K562 (cell line): ENCODE measurements at regions not wholly inside any gene's neighbourhood (a gene's known extent, or its start where the extent isn't known, plus 50 kb on each side); places are given as distances from the start of the nearest gene placed in this dataset.

Experiments
- ATAC-seq: fragments of 200-7000 bp; cut with Tn5 transposase; 3 replicates; pipeline ENCODE4 v1.9.1; 2020; ENCODE audit warnings: moderate library complexity
- BruUV-seq: library from RNA; stranded (reverse); fragments of 400-500 nt; replicated peaks from 2 replicates; lab custom pipeline; 2021; lab: Mats Ljungman, UMichigan
- CTCF ChIA-PET: fragments of 300-600 bp; formaldehyde crosslinking; extraction: SDS; loops from one replicate; lab custom pipeline; 2021; ENCODE audit warnings: low intra/inter-chr PET ratio; lab: Yijun Ruan, JAX
- POLR2A ChIA-PET: fragments of 300-600, 350-650 bp; sonication (Branson Sonifier 250); formaldehyde crosslinking; extraction: SDS; loops from one replicate; lab custom pipeline; 2021; ENCODE audit warnings: antibody characterized with exemption, inconsistent platforms; lab: Yijun Ruan, JAX
- DNase-seq, 4 experiments: peaks; one replicate each; pipeline versions ENCODE4 v3.0.0 to v3.0.0-alpha.2; 2011 to 2018; ENCODE audit warnings: low spot score in 3 of 4, mixed read lengths in 3 of 4; ENCODE audit errors: extremely low read depth in 1 of 4
- FAIRE-seq: peaks from 2 replicates; lab custom pipeline; 2011; peaks lifted over from hg19 to GRCh38; lab: Jason Lieb, UNC
- H2AFZ ChIP-seq: 2 replicates; pipeline ENCODE4 v1.6.0; 2011; ENCODE audit warnings: low read depth, low read length, control low read depth, inconsistent platforms
- H3K27ac ChIP-seq: fragments of 200-600 bp; 3 replicates; pipeline ENCODE4 v1.8.0; 2011; ENCODE audit warnings: low read depth, mild to moderate bottlenecking, control low read depth, inconsistent platforms, low read length, moderate library complexity, mixed read lengths; ENCODE audit errors: extremely low read depth
- H3K27me3 ChIP-seq, 2 experiments: fragments of 300-600 bp in 1 of 2; 2 replicates in 1 of 2; 3 replicates in 1 of 2; pipeline versions ENCODE4 v1.6.0 to v1.8.0; 2011; ENCODE audit warnings: inconsistent platforms in 2 of 2, low read length in 2 of 2, mild to moderate bottlenecking in 1 of 2, mixed read lengths in 1 of 2, moderate library complexity in 1 of 2; ENCODE audit not compliant: control insufficient read depth in 2 of 2, insufficient read depth in 2 of 2
- H3K36me3 ChIP-seq: fragments of 300-600 bp; 3 replicates; pipeline ENCODE4 v1.8.0; 2011; ENCODE audit warnings: mild to moderate bottlenecking, low read length, inconsistent platforms; ENCODE audit not compliant: control insufficient read depth, insufficient read depth
- H3K4me1 ChIP-seq, 2 experiments: fragments of 200-600 bp in 1 of 2; replicated peaks in 1 of 2; 2 replicates in 1 of 2; 3 replicates in 1 of 2; pipeline versions ENCODE4 v1.5.1 to v1.8.0; 2011; ENCODE audit warnings: inconsistent platforms in 2 of 2, low read length in 2 of 2, mild to moderate bottlenecking in 1 of 2, mixed read lengths in 1 of 2, moderate library complexity in 1 of 2; ENCODE audit not compliant: control insufficient read depth in 2 of 2, insufficient read depth in 2 of 2
- H3K4me2 ChIP-seq: 2 replicates; pipeline ENCODE4 v1.6.1; 2011; ENCODE audit warnings: low read length, control low read depth, inconsistent platforms, mixed read lengths; ENCODE audit not compliant: insufficient read depth
- H3K4me3 ChIP-seq: fragments of 200-600 bp; sonication (generic), shearing (Covaris generic); 2 replicates; pipeline ENCODE4 v1.5.1; 2016; ENCODE audit warnings: control low read depth, inconsistent platforms
- H3K79me2 ChIP-seq: fragments of 200-600 bp; 3 replicates; pipeline ENCODE4 v1.8.0; 2011; ENCODE audit warnings: low read length, inconsistent platforms; ENCODE audit not compliant: control insufficient read depth, insufficient read depth
- H3K9ac ChIP-seq, 2 experiments: 2 replicates each; pipeline versions ENCODE4 v1.6.0 to v1.6.1; 2011; ENCODE audit warnings: low read depth in 2 of 2, low read length in 2 of 2, control low read depth in 1 of 2, inconsistent platforms in 1 of 2, mild to moderate bottlenecking in 1 of 2, mixed read lengths in 1 of 2; ENCODE audit not compliant: insufficient read depth in 1 of 2
- H3K9me1 ChIP-seq: one replicate; pipeline ENCODE4 v1.6.0; 2011; ENCODE audit warnings: inconsistent platforms, mild to moderate bottlenecking, low read length, moderate library complexity; ENCODE audit not compliant: control insufficient read depth, insufficient read depth
- H3K9me3 ChIP-seq: replicated peaks from 2 replicates; pipeline ENCODE4 v1.5.1; 2011; ENCODE audit warnings: low read depth, low read length, inconsistent platforms; ENCODE audit not compliant: control insufficient read depth, insufficient read depth
- H4K20me1 ChIP-seq: replicated peaks from 2 replicates; pipeline ENCODE4 v1.6.1; 2011; ENCODE audit warnings: low read length, inconsistent platforms, mixed read lengths; ENCODE audit not compliant: control insufficient read depth, insufficient read depth
- BACH1 ChIP-seq: fragments of 200-800 bp; sonication (Bioruptor generic); IDR thresholded peaks from 2 replicates; pipeline ENCODE4 v1.6.1; 2016; ENCODE audit warnings: missing genetic modification characterization, missing compliant biosample characterization
- CAMTA2 ChIP-seq: fragments of 250-450 bp; sonication (Bioruptor Pico); conservative IDR thresholded peaks from 2 replicates; pipeline ENCODE4 v1.5.1; 2022
- MAFG ChIP-seq: fragments of 450-650 bp; conservative IDR thresholded peaks from 2 replicates; pipeline ENCODE4 v1.6.1; 2016; ENCODE audit warnings: missing genetic modification characterization, missing compliant biosample characterization
- PHF21A ChIP-seq: fragments of 450-650 bp; IDR thresholded peaks from 2 replicates; pipeline ENCODE4 v1.6.1; 2017; ENCODE audit warnings: low read depth, borderline replicate concordance
- RBBP5 ChIP-seq: fragments of 200-600 bp; sonication (generic); IDR thresholded peaks from 2 replicates; pipeline ENCODE4 v1.6.1; 2012; ENCODE audit warnings: borderline replicate concordance, mild to moderate bottlenecking, low read length, control low read depth, inconsistent platforms; ENCODE audit not compliant: insufficient read depth, poor library complexity, severe bottlenecking
- SPI1 ChIP-seq: IDR thresholded peaks from 2 replicates; pipeline ENCODE4 v1.6.1; 2011; ENCODE audit warnings: low read depth, low read length, control low read depth, borderline replicate concordance
- U2AF2 ChIP-seq: fragments of 200-400 bp; formaldehyde crosslinking; optimal IDR thresholded peaks from 2 replicates; pipeline ENCODE3; 2017; ENCODE audit warnings: low read depth, mild to moderate bottlenecking, low read length
- ZNF134 ChIP-seq: fragments of 250-450 bp; sonication (Bioruptor Pico); conservative IDR thresholded peaks from 2 replicates; pipeline ENCODE4 v1.4.0; 2020
- ZNF140 ChIP-seq: fragments of 250-450 bp; sonication (Bioruptor Pico); IDR thresholded peaks from 2 replicates; pipeline ENCODE4 v1.8.0; 2021; ENCODE audit warnings: moderate library complexity, mild to moderate bottlenecking, inconsistent platforms
- ZNF408 ChIP-seq: fragments of 250-450 bp; sonication (Bioruptor Pico); IDR thresholded peaks from 2 replicates; pipeline ENCODE4 v1.4.0; 2020; ENCODE audit warnings: low read depth, mild to moderate bottlenecking, moderate library complexity
- ZNF766 ChIP-seq: fragments of 200-800 bp; sonication (Bioruptor generic); conservative IDR thresholded peaks from 2 replicates; pipeline ENCODE4 v1.6.1; 2016; ENCODE audit warnings: missing genetic modification characterization, missing compliant biosample characterization
- WGBS: fragments of 100-300 bp; shearing (Covaris generic); methylation state at CpG from one replicate; pipeline ENCODE4 v1.1.6; 2016; ENCODE audit warnings: low coverage, mixed read lengths; ENCODE audit not compliant: insufficient coverage; ENCODE audit errors: missing lambda C conversion rate; 5-methylcytosine and 5-hydroxymethylcytosine counted together
- in situ Hi-C: fragments of 300-500 bp; cut with MboI; formaldehyde crosslinking; loops from 4 replicates; pipeline ENCODE4 v1.15.0; 2018; ENCODE audit warnings: inconsistent platforms, mixed read lengths
- intact Hi-C: fragments of 100-400 bp; cut with micrococcal nuclease; formaldehyde crosslinking; loops from 2 replicates; pipeline ENCODE4 v1.14.2; 2022
- TF ChIP-seq, protein P1 (sequence below), 2 experiments: fragments of 450-650 bp; IDR thresholded peaks; 2 replicates each; pipeline ENCODE4 v1.6.1; 2018; ENCODE audit warnings: mild to moderate bottlenecking in 2 of 2, low read depth in 1 of 2; ENCODE audit not compliant: partially characterized antibody in 2 of 2

DNA sequence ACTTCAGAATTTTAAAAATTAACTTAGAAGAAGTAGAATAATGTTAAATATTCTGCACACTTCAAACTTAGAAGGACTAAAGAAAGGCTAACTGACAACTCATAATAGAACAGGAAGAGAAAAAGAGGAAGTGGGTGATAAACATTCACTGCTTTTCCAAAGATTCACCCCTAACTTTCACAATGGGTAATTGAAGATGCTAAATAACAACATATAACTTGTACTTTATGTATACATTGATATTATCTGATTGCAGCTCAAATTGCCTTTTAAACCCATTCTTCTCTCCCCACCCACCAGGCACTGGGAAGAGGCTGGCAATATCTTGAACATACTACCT is 376.6 kb downstream of the EFNA5 start:
- POLR2A ChIA-PET = no interaction called here
- no peak overlapping the region for H2AFZ ChIP-seq
- TF ChIP-seq SPI1 = peak; percentile 80
- no peak for TF ChIP-seq RBBP5
- TF ChIP-seq, all 486 proteins: peak for 1
- Histone ChIP-seq H3K4me1 (no peaks in the 10 kb centered on the region), H3K4me2 (no peak overlapping the region), H3K36me3 (no peaks in the 10 kb centered on the region), H3K9ac (no peak overlapping the region), H3K9me3 (no peaks in the 10 kb centered on the region), H4K20me1 (no peaks in the 10 kb centered on the region), H3K79me2 (no peaks in the 10 kb centered on the region), H3K27me3 (no peaks in the 10 kb centered on the region), H3K9me1 (no peaks in the 10 kb centered on the region), H3K27ac (no peak overlapping the region), H3K4me3 (no peak overlapping the region)
- BruUV-seq = no TSS peak
- no peak for FAIRE-seq
- CTCF ChIA-PET = no interaction called here
- in situ Hi-C loops = no loop called here
- DNase-seq = no peak
- no peak for ATAC-seq
- intact Hi-C loops = no loop called here

DNA sequence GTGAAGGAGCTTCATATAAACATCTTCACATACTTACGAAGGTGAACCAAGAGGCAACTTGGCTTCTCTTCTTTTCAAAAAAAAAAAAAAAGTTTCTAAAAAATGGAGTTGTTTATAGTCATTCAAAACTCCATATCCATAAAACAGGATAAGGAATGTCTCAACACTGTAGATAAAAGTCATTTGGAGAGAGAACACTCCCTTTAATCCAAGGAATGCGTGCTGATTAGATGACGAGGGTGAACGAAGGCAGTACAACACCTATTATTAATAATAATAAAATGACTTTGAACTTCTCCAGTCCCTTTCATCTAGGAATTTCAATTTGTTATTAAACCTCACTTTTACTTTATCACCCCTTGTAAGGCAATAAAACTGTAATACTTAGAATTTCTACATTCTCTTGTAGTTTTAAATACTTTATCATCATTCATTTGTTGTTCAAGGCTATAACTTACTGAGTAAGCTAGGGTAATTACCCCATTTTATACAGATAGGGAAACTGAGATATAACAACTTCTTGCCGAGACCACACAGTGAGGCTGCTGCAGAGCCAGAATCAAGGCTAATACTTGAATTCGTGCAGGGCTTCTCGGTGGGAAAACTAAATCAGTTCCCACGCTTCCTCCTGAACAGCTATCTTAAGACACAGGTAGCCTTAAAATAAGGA is 377.1 kb downstream of the EFNA5 start:
- in situ Hi-C loops = no loop called here
- H3K4me1 ChIP-seq = no peaks in the 10 kb centered on the region
- H2AFZ ChIP-seq = no peak overlapping the region
- BruUV-seq = no TSS peak
- WGBS = under 1% methylated on average over 8 of the region's 8 CpGs
- intact Hi-C loops = no loop called here
- POLR2A ChIA-PET = no interaction called here
- FAIRE-seq (no peak), ATAC-seq (no peak), DNase-seq (no peak)
- H3K9me3 ChIP-seq = no peaks in the 10 kb centered on the region
- no peaks in the 10 kb centered on the region for H3K36me3 ChIP-seq
- H3K9me1 ChIP-seq = no peaks in the 10 kb centered on the region
- H4K20me1 ChIP-seq = no peaks in the 10 kb centered on the region
- no peaks in the 10 kb centered on the region for H3K79me2 ChIP-seq
- no peak overlapping the region for H3K27ac ChIP-seq
- CTCF ChIA-PET = no interaction called here
- H3K4me3 ChIP-seq = no peak overlapping the region
- H3K9ac ChIP-seq = no peak overlapping the region
- H3K27me3 ChIP-seq = no peaks in the 10 kb centered on the region
- TF ChIP-seq, protein P1, sequence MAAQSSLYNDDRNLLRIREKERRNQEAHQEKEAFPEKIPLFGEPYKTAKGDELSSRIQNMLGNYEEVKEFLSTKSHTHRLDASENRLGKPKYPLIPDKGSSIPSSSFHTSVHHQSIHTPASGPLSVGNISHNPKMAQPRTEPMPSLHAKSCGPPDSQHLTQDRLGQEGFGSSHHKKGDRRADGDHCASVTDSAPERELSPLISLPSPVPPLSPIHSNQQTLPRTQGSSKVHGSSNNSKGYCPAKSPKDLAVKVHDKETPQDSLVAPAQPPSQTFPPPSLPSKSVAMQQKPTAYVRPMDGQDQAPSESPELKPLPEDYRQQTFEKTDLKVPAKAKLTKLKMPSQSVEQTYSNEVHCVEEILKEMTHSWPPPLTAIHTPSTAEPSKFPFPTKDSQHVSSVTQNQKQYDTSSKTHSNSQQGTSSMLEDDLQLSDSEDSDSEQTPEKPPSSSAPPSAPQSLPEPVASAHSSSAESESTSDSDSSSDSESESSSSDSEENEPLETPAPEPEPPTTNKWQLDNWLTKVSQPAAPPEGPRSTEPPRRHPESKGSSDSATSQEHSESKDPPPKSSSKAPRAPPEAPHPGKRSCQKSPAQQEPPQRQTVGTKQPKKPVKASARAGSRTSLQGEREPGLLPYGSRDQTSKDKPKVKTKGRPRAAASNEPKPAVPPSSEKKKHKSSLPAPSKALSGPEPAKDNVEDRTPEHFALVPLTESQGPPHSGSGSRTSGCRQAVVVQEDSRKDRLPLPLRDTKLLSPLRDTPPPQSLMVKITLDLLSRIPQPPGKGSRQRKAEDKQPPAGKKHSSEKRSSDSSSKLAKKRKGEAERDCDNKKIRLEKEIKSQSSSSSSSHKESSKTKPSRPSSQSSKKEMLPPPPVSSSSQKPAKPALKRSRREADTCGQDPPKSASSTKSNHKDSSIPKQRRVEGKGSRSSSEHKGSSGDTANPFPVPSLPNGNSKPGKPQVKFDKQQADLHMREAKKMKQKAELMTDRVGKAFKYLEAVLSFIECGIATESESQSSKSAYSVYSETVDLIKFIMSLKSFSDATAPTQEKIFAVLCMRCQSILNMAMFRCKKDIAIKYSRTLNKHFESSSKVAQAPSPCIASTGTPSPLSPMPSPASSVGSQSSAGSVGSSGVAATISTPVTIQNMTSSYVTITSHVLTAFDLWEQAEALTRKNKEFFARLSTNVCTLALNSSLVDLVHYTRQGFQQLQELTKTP (IDR thresholded peaks at IDR 0.05; ENCODE audit: low read depth in 1 of 2, partially characterized antibody in 2 of 2) = no peak
- TF ChIP-seq MAFG (no peak), BACH1 (tag) (no peak), U2AF2 (no peak), PHF21A (no peak), ZNF140 (CRISPR knock-in tag) (no peak), ZNF408 (CRISPR knock-in tag) (no peak), ZNF766 (CRISPR knock-in tag) (no peak), ZNF134 (no peak), CAMTA2 (CRISPR knock-in tag) (no peak)
- H3K4me2 ChIP-seq = no peak overlapping the region
